ENCODE measurements at regions not wholly inside any gene's neighbourhood (a gene's known extent, or its start where the extent isn't known, plus 50 kb on each side); places are given as distances from the start of the nearest gene placed in this dataset.

DNA sequence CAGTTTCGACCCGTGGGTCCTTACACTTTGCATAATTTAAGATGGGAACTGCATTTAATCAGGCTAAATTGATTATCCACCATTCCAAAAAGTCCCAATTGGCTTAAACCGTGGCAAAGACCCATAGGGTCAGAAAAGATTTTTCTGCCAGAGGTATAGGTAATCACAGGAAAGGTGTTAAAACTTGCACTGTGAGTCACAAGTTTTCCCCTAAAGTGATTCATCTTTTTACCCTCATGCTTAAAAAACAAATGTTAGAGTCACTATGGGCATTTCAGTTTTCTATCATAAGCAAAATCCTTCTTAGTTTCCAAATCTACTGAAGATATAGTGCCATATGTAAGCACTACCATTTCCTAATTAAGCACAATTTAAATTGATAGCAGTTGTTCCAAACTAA lies 1079.8 kb downstream of the ADGRL2 start:
- H3K4me1 Mint-ChIP-seq (ENCODE audit: low read depth), result no peaks in the 10 kb centered on the region
- no peak overlapping the region for H3K27ac Mint-ChIP-seq
- no peak overlapping the region for H3K4me3 Mint-ChIP-seq
- H3K36me3 Mint-ChIP-seq, result no peaks in the 10 kb centered on the region
- no peaks in the 10 kb centered on the region for H3K9me3 Mint-ChIP-seq (ENCODE audit: low read depth)
- no peaks in the 10 kb centered on the region for H3K27me3 Mint-ChIP-seq

- H3K27me3 Mint-ChIP-seq, result no peaks in the 10 kb centered on the region
- H3K36me3 Mint-ChIP-seq, result no peaks in the 10 kb centered on the region
- H3K4me1 Mint-ChIP-seq (ENCODE audit: low read depth), result no peaks in the 10 kb centered on the region
- H3K27ac Mint-ChIP-seq, result no peak overlapping the region
- H3K4me3 Mint-ChIP-seq, result no peak overlapping the region
- H3K9me3 Mint-ChIP-seq (ENCODE audit: low read depth), result peaks cover 1% of the 10 kb centered on the region
Observed at GRCh38 chr1:82879701-82880305, 1079.1 kb downstream of the ADGRL2 start.

DNA sequence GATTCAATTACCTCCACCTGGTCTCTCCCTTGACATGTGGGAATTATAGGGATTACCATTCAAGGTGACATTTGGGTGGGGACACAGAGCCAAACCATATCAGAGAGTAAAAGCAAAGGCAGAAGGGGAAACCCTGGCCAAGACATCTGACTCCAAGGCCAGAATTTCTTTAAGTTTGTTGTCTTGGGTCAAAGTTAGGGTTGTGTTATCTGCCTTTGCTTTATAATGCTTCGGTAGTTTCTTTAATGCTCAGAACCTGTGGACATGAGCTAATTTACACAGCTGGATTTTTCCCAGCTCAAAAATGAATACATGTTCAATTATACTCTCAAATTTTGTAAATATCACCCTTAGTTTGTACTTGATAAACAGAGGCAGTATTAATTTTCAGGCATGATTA lies 1074.4 kb downstream of the ADGRL2 start:
- Mint-ChIP-seq H3K4me3 (no peak overlapping the region), H3K27me3 (no peaks in the 10 kb centered on the region), H3K4me1 (ENCODE audit: low read depth) (no peaks in the 10 kb centered on the region), H3K9me3 (ENCODE audit: low read depth) (peaks cover 5% of the 10 kb centered on the region), H3K36me3 (no peaks in the 10 kb centered on the region), H3K27ac (no peak overlapping the region)

DNA sequence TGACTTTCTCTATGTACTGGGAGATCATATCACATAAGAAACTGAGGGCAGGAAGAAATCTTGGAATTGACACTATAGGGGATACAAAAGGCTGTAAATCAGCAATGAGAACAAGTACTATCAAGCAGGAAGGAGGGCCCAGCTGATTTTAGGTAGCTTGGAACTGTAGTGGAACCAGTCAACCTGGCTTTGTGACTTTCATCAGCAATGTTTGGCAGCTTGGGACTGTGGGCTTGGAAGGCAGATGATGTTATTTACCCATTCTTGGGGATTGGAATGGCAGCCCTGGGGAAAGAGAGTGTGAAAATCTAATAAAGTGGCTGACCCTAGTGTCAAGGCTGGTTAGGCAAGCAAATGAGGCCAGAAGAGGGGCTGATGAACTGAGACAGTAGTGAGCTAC lies 1073.3 kb downstream of the ADGRL2 start:
- no peaks in the 10 kb centered on the region for H3K4me1 Mint-ChIP-seq (ENCODE audit: low read depth)
- peaks cover 5% of the 10 kb centered on the region for H3K9me3 Mint-ChIP-seq (ENCODE audit: low read depth)
- H3K4me3 Mint-ChIP-seq, result no peak overlapping the region
- no peaks in the 10 kb centered on the region for H3K36me3 Mint-ChIP-seq
- no peaks in the 10 kb centered on the region for H3K27me3 Mint-ChIP-seq
- H3K27ac Mint-ChIP-seq, result no peak overlapping the region

- H3K4me1 Mint-ChIP-seq (ENCODE audit: low read depth), result no peaks in the 10 kb centered on the region
- no peaks in the 10 kb centered on the region for H3K27me3 Mint-ChIP-seq
- H3K4me3 Mint-ChIP-seq, result no peak overlapping the region
- no peak overlapping the region for H3K27ac Mint-ChIP-seq
- peaks cover 5% of the 10 kb centered on the region for H3K9me3 Mint-ChIP-seq (ENCODE audit: low read depth)
- H3K36me3 Mint-ChIP-seq, result no peaks in the 10 kb centered on the region
Observed at GRCh38 chr1:82870332-82870731, 1069.6 kb downstream of the ADGRL2 start.

- H3K4me3 Mint-ChIP-seq, result no peak overlapping the region
- no peaks in the 10 kb centered on the region for H3K36me3 Mint-ChIP-seq
- no peaks in the 10 kb centered on the region for H3K4me1 Mint-ChIP-seq (ENCODE audit: low read depth)
- no peak overlapping the region for H3K27ac Mint-ChIP-seq
- no peaks in the 10 kb centered on the region for H3K9me3 Mint-ChIP-seq (ENCODE audit: low read depth)
- no peaks in the 10 kb centered on the region for H3K27me3 Mint-ChIP-seq
Observed at GRCh38 chr1:82867781-82868180, 1067.0 kb downstream of the ADGRL2 start.

DNA sequence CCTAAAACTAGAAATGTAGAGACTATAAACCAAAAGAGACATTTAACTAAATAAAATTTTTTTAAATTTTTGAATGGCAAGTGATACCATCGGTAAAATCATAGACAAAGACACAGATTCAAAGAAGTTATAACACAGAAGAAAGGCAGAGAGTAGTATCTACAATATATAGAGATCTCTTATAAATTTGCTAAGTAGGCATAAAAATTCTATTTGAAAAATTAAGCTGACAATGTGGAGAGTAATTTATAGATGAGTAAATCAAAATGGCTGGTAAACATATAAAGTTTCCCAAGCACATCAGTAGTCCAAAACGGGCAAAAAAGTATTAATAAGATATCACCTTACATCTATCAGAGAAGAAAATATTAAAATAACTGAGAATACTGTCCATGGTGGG lies 1061.0 kb downstream of the ADGRL2 start:
- H3K4me1 Mint-ChIP-seq (ENCODE audit: low read depth), result no peaks in the 10 kb centered on the region
- no peaks in the 10 kb centered on the region for H3K9me3 Mint-ChIP-seq (ENCODE audit: low read depth)
- H3K27ac Mint-ChIP-seq, result no peak overlapping the region
- H3K4me3 Mint-ChIP-seq, result no peak overlapping the region
- no peaks in the 10 kb centered on the region for H3K36me3 Mint-ChIP-seq
- H3K27me3 Mint-ChIP-seq, result peaks cover 1% of the 10 kb centered on the region

- Mint-ChIP-seq H3K4me3 (no peak overlapping the region), H3K36me3 (no peaks in the 10 kb centered on the region), H3K4me1 (ENCODE audit: low read depth) (no peaks in the 10 kb centered on the region), H3K27ac (no peak overlapping the region), H3K27me3 (peaks cover 1% of the 10 kb centered on the region), H3K9me3 (ENCODE audit: low read depth) (no peaks in the 10 kb centered on the region)
Observed at GRCh38 chr1:82858031-82858430, 1057.3 kb downstream of the ADGRL2 start.

- Mint-ChIP-seq H3K27ac (no peak overlapping the region), H3K9me3 (ENCODE audit: low read depth) (no peaks in the 10 kb centered on the region), H3K4me1 (ENCODE audit: low read depth) (no peaks in the 10 kb centered on the region), H3K27me3 (no peaks in the 10 kb centered on the region), H3K4me3 (no peak overlapping the region), H3K36me3 (no peaks in the 10 kb centered on the region)
Observed at GRCh38 chr1:82849460-82849859, 1048.7 kb downstream of the ADGRL2 start.

- no peak overlapping the region for H3K27ac Mint-ChIP-seq
- no peaks in the 10 kb centered on the region for H3K27me3 Mint-ChIP-seq
- no peaks in the 10 kb centered on the region for H3K4me1 Mint-ChIP-seq (ENCODE audit: low read depth)
- no peaks in the 10 kb centered on the region for H3K36me3 Mint-ChIP-seq
- no peak overlapping the region for H3K4me3 Mint-ChIP-seq
- H3K9me3 Mint-ChIP-seq (ENCODE audit: low read depth), result no peaks in the 10 kb centered on the region
Observed at GRCh38 chr1:82848043-82848442, 1047.3 kb downstream of the ADGRL2 start.

DNA sequence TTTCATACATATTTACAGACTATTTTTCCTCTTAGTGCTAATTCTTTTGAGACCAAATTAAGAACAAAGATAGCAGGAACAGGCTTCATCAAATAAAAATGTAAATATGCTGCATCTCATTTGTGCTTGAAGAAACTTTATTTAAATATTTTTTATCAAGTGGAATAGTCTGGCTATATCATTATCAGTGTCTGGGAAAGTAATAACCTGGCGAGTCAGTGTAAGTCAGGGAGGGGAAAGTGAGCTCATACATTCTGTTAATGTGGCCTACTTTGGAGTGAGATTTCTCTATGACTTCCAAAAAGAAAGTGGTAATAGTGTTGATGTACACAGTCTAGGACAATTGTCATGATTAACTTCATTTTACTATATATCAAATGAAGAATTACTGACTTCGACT lies 1045.1 kb downstream of the ADGRL2 start:
- no peak overlapping the region for H3K27ac Mint-ChIP-seq

DNA sequence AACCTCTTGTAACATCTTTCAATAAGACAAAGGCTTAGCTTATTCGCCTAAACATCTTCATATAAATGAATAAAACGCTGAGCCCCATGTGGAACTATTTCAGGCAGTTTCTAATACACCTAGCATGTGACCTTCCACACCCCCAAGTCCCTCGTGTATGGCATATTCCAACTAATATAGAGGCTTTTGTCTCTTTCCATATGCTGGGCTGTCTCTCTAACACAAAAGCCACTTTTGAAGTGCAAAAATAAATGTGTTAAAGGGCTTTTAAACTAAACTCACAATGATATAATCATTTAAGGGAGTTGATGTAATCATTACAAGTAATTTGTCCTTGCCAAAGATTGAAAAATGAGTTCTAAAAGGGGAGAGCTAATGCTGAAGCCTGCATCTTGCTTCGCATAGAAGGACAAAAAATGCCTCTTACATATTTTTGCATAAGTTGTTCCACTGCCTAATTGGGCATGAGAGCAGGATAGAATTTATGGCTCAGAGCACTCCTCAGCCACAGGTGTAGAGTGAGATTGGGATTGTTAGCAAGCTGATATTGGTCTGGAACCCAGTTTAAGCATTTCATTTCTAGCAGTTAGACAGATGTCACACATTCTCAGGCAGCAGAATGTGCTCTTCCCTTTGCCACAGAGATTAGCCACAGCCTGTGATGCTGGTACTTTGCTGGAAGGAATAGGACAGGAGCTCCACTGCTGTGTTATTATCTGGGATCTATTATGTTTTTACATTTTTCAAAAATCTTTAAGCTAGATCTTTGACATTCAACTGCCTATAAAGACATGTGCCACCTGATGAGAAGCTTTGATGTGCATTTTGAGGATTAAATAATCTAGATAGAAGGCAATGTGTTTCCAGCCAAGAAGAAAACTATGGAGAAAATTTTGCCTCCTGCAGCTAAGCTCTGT lies 1044.4 kb downstream of the ADGRL2 start:
- H3K4me1 Mint-ChIP-seq (ENCODE audit: low read depth), result no peaks in the 10 kb centered on the region
- no peak overlapping the region for H3K27ac Mint-ChIP-seq
- H3K4me3 Mint-ChIP-seq, result no peak overlapping the region
- H3K27me3 Mint-ChIP-seq, result no peaks in the 10 kb centered on the region
- H3K36me3 Mint-ChIP-seq, result no peaks in the 10 kb centered on the region
- H3K9me3 Mint-ChIP-seq (ENCODE audit: low read depth), result no peaks in the 10 kb centered on the region

More for the DNA sequence above, 1045.1 kb downstream of the ADGRL2 start:
- Mint-ChIP-seq H3K27me3 (no peaks in the 10 kb centered on the region), H3K9me3 (ENCODE audit: low read depth) (no peaks in the 10 kb centered on the region), H3K4me3 (no peak overlapping the region), H3K36me3 (no peaks in the 10 kb centered on the region), H3K4me1 (ENCODE audit: low read depth) (no peaks in the 10 kb centered on the region)

- H3K4me3 Mint-ChIP-seq, result no peak overlapping the region
- H3K9me3 Mint-ChIP-seq (ENCODE audit: low read depth), result no peaks in the 10 kb centered on the region
- no peaks in the 10 kb centered on the region for H3K27me3 Mint-ChIP-seq
- no peaks in the 10 kb centered on the region for H3K36me3 Mint-ChIP-seq
- no peaks in the 10 kb centered on the region for H3K4me1 Mint-ChIP-seq (ENCODE audit: low read depth)
- H3K27ac Mint-ChIP-seq, result no peak overlapping the region
Observed at GRCh38 chr1:82844447-82844846, 1043.7 kb downstream of the ADGRL2 start.

- H3K4me1 Mint-ChIP-seq (ENCODE audit: low read depth), result no peaks in the 10 kb centered on the region
- no peaks in the 10 kb centered on the region for H3K36me3 Mint-ChIP-seq
- no peak overlapping the region for H3K27ac Mint-ChIP-seq
- no peaks in the 10 kb centered on the region for H3K27me3 Mint-ChIP-seq
- H3K4me3 Mint-ChIP-seq, result no peak overlapping the region
- no peaks in the 10 kb centered on the region for H3K9me3 Mint-ChIP-seq (ENCODE audit: low read depth)
Observed at GRCh38 chr1:82843876-82844275, 1043.1 kb downstream of the ADGRL2 start.

DNA sequence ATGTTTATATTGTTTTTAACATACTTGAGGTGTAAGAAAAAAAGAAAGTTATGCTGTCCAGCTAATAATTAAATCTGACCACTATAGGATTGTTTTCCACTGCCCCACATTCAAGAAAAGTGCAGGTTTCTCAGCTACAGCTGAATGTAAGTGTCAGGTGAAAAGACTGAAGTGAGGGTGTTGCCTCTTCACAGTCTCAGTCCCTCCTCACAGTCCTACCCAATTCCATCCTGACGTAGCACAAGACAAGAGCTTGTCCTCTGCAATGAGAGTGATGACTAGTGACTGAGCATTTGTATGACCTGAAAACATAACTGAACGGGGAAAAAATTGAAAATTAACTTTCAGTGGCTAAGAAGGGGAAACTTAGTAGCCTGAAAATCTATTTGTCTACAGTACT lies 1039.5 kb downstream of the ADGRL2 start:
- H3K27ac Mint-ChIP-seq, result no peak overlapping the region
- H3K4me3 Mint-ChIP-seq, result no peak overlapping the region
- H3K4me1 Mint-ChIP-seq (ENCODE audit: low read depth), result no peaks in the 10 kb centered on the region
- no peaks in the 10 kb centered on the region for H3K36me3 Mint-ChIP-seq
- H3K9me3 Mint-ChIP-seq (ENCODE audit: low read depth), result no peaks in the 10 kb centered on the region
- peaks cover 2% of the 10 kb centered on the region for H3K27me3 Mint-ChIP-seq
